H9 (cell line): ENCODE measurements at regions not wholly inside any gene's neighbourhood (a gene's known extent, or its start where the extent isn't known, plus 50 kb on each side); places are given as distances from the start of the nearest gene placed in this dataset.

Source experiments
- DNase-seq: peaks from one replicate; pipeline ENCODE4 v3.0.0-alpha.2; 2017
- H2AFZ ChIP-seq: one replicate; pipeline ENCODE4 v1.6.1; 2013; ENCODE audit warnings: mild to moderate bottlenecking, low read length, control low read depth, moderate library complexity
- H2AK5ac ChIP-seq: 2 replicates; pipeline ENCODE4 v1.6.1; 2013; ENCODE audit warnings: low read length, control low read depth, mixed read lengths; ENCODE audit not compliant: insufficient read length
- H2BK120ac ChIP-seq: one replicate; pipeline ENCODE4 v1.6.1; 2013; ENCODE audit warnings: low read depth, mild to moderate bottlenecking, low read length, control low read depth, inconsistent platforms; ENCODE audit not compliant: poor library complexity, severe bottlenecking
- H2BK12ac ChIP-seq: 2 replicates; pipeline ENCODE4 v1.6.1; 2013; ENCODE audit warnings: low read length, control low read depth, mixed read lengths, low read depth; ENCODE audit not compliant: insufficient read length
- H2BK15ac ChIP-seq: 2 replicates; pipeline ENCODE4 v1.6.1; 2013; ENCODE audit warnings: low read depth, low read length, control low read depth
- H2BK20ac ChIP-seq: one replicate; pipeline ENCODE4 v1.6.1; 2013; ENCODE audit warnings: low read depth, mild to moderate bottlenecking, low read length, control low read depth, inconsistent platforms; ENCODE audit not compliant: poor library complexity, severe bottlenecking
- H2BK5ac ChIP-seq: 2 replicates; pipeline ENCODE4 v1.6.1; 2013; ENCODE audit warnings: low read length, control low read depth, mixed read lengths; ENCODE audit not compliant: insufficient read length
- H3K14ac ChIP-seq: 2 replicates; pipeline ENCODE4 v1.6.1; 2013; ENCODE audit warnings: low read length, control low read depth; ENCODE audit not compliant: insufficient read depth
- H3K18ac ChIP-seq: 2 replicates; pipeline ENCODE4 v1.6.1; 2013; ENCODE audit warnings: low read depth, mild to moderate bottlenecking, mixed read lengths, low read length, control low read depth; ENCODE audit not compliant: insufficient read length
- H3K23ac ChIP-seq: 2 replicates; pipeline ENCODE4 v1.6.1; 2013; ENCODE audit warnings: low read length, control low read depth, mixed read lengths, low read depth; ENCODE audit not compliant: insufficient read length
- H3K23me2 ChIP-seq: 2 replicates; pipeline ENCODE4 v1.6.1; 2013; ENCODE audit warnings: low read depth, mild to moderate bottlenecking, mixed read lengths, low read length, control low read depth; ENCODE audit not compliant: insufficient read length, poor library complexity, severe bottlenecking
- H3K27ac ChIP-seq: 2 replicates; pipeline ENCODE4 v1.5.1; 2013; ENCODE audit warnings: low read length, control low read depth, mixed read lengths, low read depth; ENCODE audit not compliant: insufficient read length
- H3K27me3 ChIP-seq: 2 replicates; pipeline ENCODE4 v1.6.1; 2013; ENCODE audit warnings: low read length, control low read depth, inconsistent platforms; ENCODE audit not compliant: insufficient read depth
- H3K4ac ChIP-seq: 2 replicates; pipeline ENCODE4 v1.6.1; 2013; ENCODE audit warnings: low read depth, mild to moderate bottlenecking, control low read depth, inconsistent platforms, low read length, moderate library complexity
- H3K4me1 ChIP-seq: 2 replicates; pipeline ENCODE4 v1.6.1; 2013; ENCODE audit warnings: low read length, control low read depth, inconsistent platforms; ENCODE audit not compliant: insufficient read depth
- H3K4me2 ChIP-seq: 2 replicates; pipeline ENCODE4 v1.6.1; 2013; ENCODE audit warnings: low read length, control low read depth, mixed read lengths; ENCODE audit not compliant: insufficient read length, insufficient read depth
- H3K56ac ChIP-seq: 2 replicates; pipeline ENCODE4 v1.6.1; 2013; ENCODE audit warnings: low read depth, mild to moderate bottlenecking, mixed read lengths, low read length, control low read depth; ENCODE audit not compliant: insufficient read length
- H3K79me1 ChIP-seq: 2 replicates; pipeline ENCODE4 v1.6.1; 2013; ENCODE audit warnings: low read depth, mild to moderate bottlenecking, moderate library complexity, low read length, control low read depth, inconsistent platforms; ENCODE audit not compliant: insufficient read depth, poor library complexity, severe bottlenecking
- H3K79me2 ChIP-seq: 2 replicates; pipeline ENCODE4 v1.6.1; 2013; ENCODE audit warnings: low read length, control low read depth, inconsistent platforms; ENCODE audit not compliant: insufficient read depth
- H3K9ac ChIP-seq: 2 replicates; pipeline ENCODE4 v1.6.1; 2013; ENCODE audit warnings: low read length, control low read depth, mixed read lengths; ENCODE audit not compliant: insufficient read length; ENCODE audit errors: extremely low read depth
- H3K9me3 ChIP-seq: one replicate; pipeline ENCODE4 v1.6.1; 2013; ENCODE audit warnings: low read depth, low read length, inconsistent platforms; ENCODE audit not compliant: control insufficient read depth
- H3T11ph ChIP-seq: one replicate; pipeline ENCODE4 v1.6.1; 2013; ENCODE audit warnings: mild to moderate bottlenecking, low read length, control low read depth, inconsistent platforms
- H4K20me1 ChIP-seq: one replicate; pipeline ENCODE4 v1.6.1; 2013; ENCODE audit not compliant: control insufficient read depth, insufficient read length, insufficient read depth
- H4K5ac ChIP-seq: 2 replicates; pipeline ENCODE4 v1.6.1; 2013; ENCODE audit warnings: low read depth, mild to moderate bottlenecking, mixed read lengths, low read length, control low read depth; ENCODE audit not compliant: insufficient read length
- H4K8ac ChIP-seq: replicated peaks from 2 replicates; pipeline ENCODE4 v1.6.1; 2013; ENCODE audit warnings: low read length, control low read depth, mixed read lengths, low read depth; ENCODE audit not compliant: insufficient read length
- H4K91ac ChIP-seq: 2 replicates; pipeline ENCODE4 v1.6.1; 2013; ENCODE audit warnings: low read depth, mild to moderate bottlenecking, moderate library complexity, mixed read lengths, low read length, control low read depth; ENCODE audit not compliant: insufficient read length
- H3K27ac Mint-ChIP-seq, 3 experiments: 2 replicates in 2 of 3; 3 replicates in 1 of 3; pipeline ENCODE4 v1.8.0; 2020 to 2021; ENCODE audit warnings: mixed read lengths in 3 of 3, mild to moderate bottlenecking in 1 of 3, moderate library complexity in 1 of 3
- H3K27me3 Mint-ChIP-seq: 2 replicates; pipeline ENCODE4 v1.8.0; 2021; ENCODE audit warnings: low read depth, mild to moderate bottlenecking, moderate library complexity, mixed read lengths
- H3K36me3 Mint-ChIP-seq, 3 experiments: 2 replicates in 2 of 3; 3 replicates in 1 of 3; pipeline ENCODE4 v1.8.0; 2020 to 2021; ENCODE audit warnings: low read depth in 3 of 3, mixed read lengths in 3 of 3; ENCODE audit not compliant: insufficient read depth in 1 of 3
- H3K4me1 Mint-ChIP-seq, 2 experiments: 2 replicates each; pipeline ENCODE4 v1.8.0; 2020; ENCODE audit warnings: mixed read lengths in 2 of 2
- H3K4me3 Mint-ChIP-seq, 2 experiments: 2 replicates in 1 of 2; 3 replicates in 1 of 2; pipeline ENCODE4 v1.8.0; 2020 to 2021; ENCODE audit warnings: mild to moderate bottlenecking in 2 of 2, mixed read lengths in 2 of 2, moderate library complexity in 1 of 2
- H3K9me3 Mint-ChIP-seq, 2 experiments: 2 replicates in 1 of 2; 3 replicates in 1 of 2; pipeline ENCODE4 v1.8.0; 2020; ENCODE audit warnings: mild to moderate bottlenecking in 2 of 2, mixed read lengths in 2 of 2, moderate library complexity in 1 of 2
- CTCF ChIP-seq: fragments of 200-600 bp; sonication (generic); conservative IDR thresholded peaks from 3 replicates; pipeline ENCODE4 v1.8.0; 2021; ENCODE audit warnings: antibody characterized with exemption, mild to moderate bottlenecking
- WGBS: extraction: QIAGEN DNeasy Blood & Tissue Kit; methylation state at CpG from one replicate; pipeline ENCODE4 v1.1.7; 2013; ENCODE audit warnings: missing lambda C conversion rate, low lambda C conversion rate, mixed read lengths; ENCODE audit not compliant: insufficient read length; ENCODE audit errors: extremely low coverage; 5-methylcytosine and 5-hydroxymethylcytosine counted together

GRCh38 chr3:124315215-124316033 is 323.5 kb upstream of the ROPN1 start:
- DNase-seq, result no peak
- no peak overlapping the region for H2BK20ac ChIP-seq
- TF ChIP-seq CTCF, result no peak
- H3K79me1 ChIP-seq, result no peaks in the 10 kb centered on the region
- no peaks in the 10 kb centered on the region for H3K4me1 ChIP-seq
- no peak overlapping the region for H3K4me2 ChIP-seq
- no peak overlapping the region for H4K91ac ChIP-seq
- H4K8ac ChIP-seq, result no peak overlapping the region
- no peak overlapping the region for H3K14ac ChIP-seq
- H3K79me2 ChIP-seq, result no peaks in the 10 kb centered on the region
- H3K9ac ChIP-seq, result no peak overlapping the region
- no peaks in the 10 kb centered on the region for H3K9me3 ChIP-seq
- no peak overlapping the region for H3T11ph ChIP-seq
- no peak overlapping the region for H2BK12ac ChIP-seq
- WGBS, result no CpG with 5 or more reads among the region's 9 CpGs
- no peak overlapping the region for H2AK5ac ChIP-seq
- no peak overlapping the region for H4K5ac ChIP-seq
- H3K27me3 ChIP-seq, result no peaks in the 10 kb centered on the region
- Mint-ChIP-seq H3K9me3 (no peaks in the 10 kb centered on the region), H3K36me3 (no peaks in the 10 kb centered on the region), H3K27me3 (no peaks in the 10 kb centered on the region; the same call in 1 of the 2 replicates), H3K4me1 (no peaks in the 10 kb centered on the region), H3K27ac (no peak overlapping the region), H3K4me3 (no peak overlapping the region)
- no peak overlapping the region for H3K23ac ChIP-seq
- H2BK15ac ChIP-seq, result no peak overlapping the region
- H2BK5ac ChIP-seq, result no peak overlapping the region
- H2BK120ac ChIP-seq, result no peak overlapping the region
- no peak overlapping the region for H3K27ac ChIP-seq
- no peak overlapping the region for H3K4ac ChIP-seq
- no peaks in the 10 kb centered on the region for H4K20me1 ChIP-seq
- H3K56ac ChIP-seq, result no peak overlapping the region
- H2AFZ ChIP-seq, result no peak overlapping the region
- no peaks in the 10 kb centered on the region for H3K23me2 ChIP-seq
- no peak overlapping the region for H3K18ac ChIP-seq
